GM23338 (cell line): ENCODE measurements at regions not wholly inside any gene's neighbourhood (a gene's known extent, or its start where the extent isn't known, plus 50 kb on each side); places are given as distances from the start of the nearest gene placed in this dataset.

Source experiments
- ATAC-seq: fragments of 200-7000 bp; cut with Tn5 transposase; 3 replicates; pipeline ENCODE4 v1.9.1; 2020
- DNase-seq: peaks from one replicate; pipeline ENCODE4 v3.0.0-alpha.2; 2015; ENCODE audit warnings: low spot score
- H2AFZ ChIP-seq: fragments of 200-600 bp; sonication (generic); 2 replicates; pipeline ENCODE4 v1.8.0; 2016; ENCODE audit warnings: antibody characterized with exemption, mild to moderate bottlenecking, moderate library complexity
- H3F3A ChIP-seq: fragments of 200-600 bp; sonication (generic); replicated peaks from 2 replicates; pipeline ENCODE4 v1.8.0; 2017; ENCODE audit warnings: antibody characterized with exemption, mixed run types, low read depth
- H3K27ac ChIP-seq: fragments of 200-600 bp; sonication (generic); 2 replicates; pipeline ENCODE4 v1.6.1; 2016; ENCODE audit warnings: low read depth
- H3K27me3 ChIP-seq: fragments of 200-600 bp; sonication (generic); 2 replicates; pipeline ENCODE4 v1.8.0; 2016; ENCODE audit warnings: mild to moderate bottlenecking, mixed run types, moderate library complexity; ENCODE audit not compliant: insufficient read depth
- H3K36me3 ChIP-seq: fragments of 200-600 bp; sonication (generic); 2 replicates; pipeline ENCODE4 v1.8.0; 2016; ENCODE audit warnings: mild to moderate bottlenecking; ENCODE audit not compliant: insufficient read depth
- H3K4me1 ChIP-seq: fragments of 200-600 bp; sonication (generic); 2 replicates; pipeline ENCODE4 v1.8.0; 2016; ENCODE audit warnings: mild to moderate bottlenecking, moderate library complexity; ENCODE audit not compliant: insufficient read depth
- H3K4me2 ChIP-seq: fragments of 200-600 bp; sonication (generic); 2 replicates; pipeline ENCODE4 v1.7.1; 2017; ENCODE audit warnings: mixed run types
- H3K4me3 ChIP-seq: fragments of 200-600 bp; sonication (generic); 2 replicates; pipeline ENCODE4 v1.6.1; 2016; ENCODE audit warnings: mixed run types
- H3K79me2 ChIP-seq: fragments of 200-600 bp; sonication (generic); replicated peaks from 2 replicates; pipeline ENCODE4 v1.8.0; 2017; ENCODE audit warnings: mild to moderate bottlenecking; ENCODE audit not compliant: insufficient read depth
- H3K9me2 ChIP-seq: fragments of 200-600 bp; sonication (generic); 2 replicates; pipeline ENCODE4 v1.8.0; 2017; ENCODE audit not compliant: insufficient read depth
- H4K20me1 ChIP-seq: fragments of 200-600 bp; sonication (generic); replicated peaks from 2 replicates; pipeline ENCODE4 v1.8.0; 2017; ENCODE audit warnings: mild to moderate bottlenecking; ENCODE audit not compliant: insufficient read depth
- H3K27ac Mint-ChIP-seq: 2 replicates; pipeline ENCODE4 v1.8.0; 2020; ENCODE audit warnings: inconsistent platforms, mild to moderate bottlenecking, moderate library complexity, mixed read lengths
- H3K27me3 Mint-ChIP-seq: 3 replicates; pipeline ENCODE4 v1.8.0; 2022; ENCODE audit warnings: low read depth, mild to moderate bottlenecking, moderate library complexity, mixed read lengths, inconsistent platforms; ENCODE audit not compliant: insufficient read depth, poor library complexity
- H3K36me3 Mint-ChIP-seq: 3 replicates; pipeline ENCODE4 v1.8.0; 2021; ENCODE audit warnings: low read depth, mild to moderate bottlenecking, inconsistent platforms, moderate library complexity, mixed read lengths
- H3K4me1 Mint-ChIP-seq: 3 replicates; pipeline ENCODE4 v1.8.0; 2020; ENCODE audit warnings: mild to moderate bottlenecking, inconsistent platforms, mixed read lengths
- H3K4me3 Mint-ChIP-seq: 3 replicates; pipeline ENCODE4 v1.8.0; 2021; ENCODE audit warnings: moderate library complexity, mild to moderate bottlenecking, inconsistent platforms, mixed read lengths
- H3K9me3 Mint-ChIP-seq: 3 replicates; pipeline ENCODE4 v1.8.0; 2020; ENCODE audit warnings: moderate library complexity, mild to moderate bottlenecking, inconsistent platforms, mixed read lengths
- CREB1 ChIP-seq: fragments of 250-450 bp; sonication (Bioruptor Pico); IDR thresholded peaks from 2 replicates; pipeline ENCODE4 v1.5.0; 2020; ENCODE audit warnings: low read depth, mild to moderate bottlenecking, moderate library complexity
- EZH2 ChIP-seq: fragments of 200-600 bp; sonication (generic); IDR thresholded peaks from one replicate; pipeline ENCODE4 v1.8.0; 2017; ENCODE audit warnings: antibody characterized with exemption, mild to moderate bottlenecking, low read depth; ENCODE audit not compliant: unreplicated experiment
- EZH2phosphoT487 ChIP-seq: fragments of 200-600 bp; sonication (generic); IDR thresholded peaks from one replicate; pipeline ENCODE4 v1.8.1; 2018; ENCODE audit warnings: antibody characterized with exemption; ENCODE audit not compliant: unreplicated experiment
- JUNB ChIP-seq: IDR thresholded peaks from one replicate; pipeline ENCODE4 v1.6.1; 2016; ENCODE audit warnings: antibody characterized with exemption; ENCODE audit not compliant: unreplicated experiment
- NANOG ChIP-seq: IDR thresholded peaks from 2 replicates; pipeline ENCODE4 v1.6.1; 2016; ENCODE audit warnings: antibody characterized with exemption, borderline replicate concordance
- POLR2AphosphoS5 ChIP-seq: IDR thresholded peaks from 2 replicates; pipeline ENCODE4 v1.6.1; 2016; ENCODE audit warnings: antibody characterized with exemption, low read depth
- STAT1 ChIP-seq: IDR thresholded peaks from one replicate; pipeline ENCODE4 v1.6.1; 2016; ENCODE audit warnings: antibody characterized with exemption; ENCODE audit not compliant: unreplicated experiment
- ZNF114 ChIP-seq: fragments of 250-450 bp; sonication (Bioruptor Pico); IDR thresholded peaks from 2 replicates; pipeline ENCODE4 v1.5.0; 2020; ENCODE audit warnings: mild to moderate bottlenecking, moderate library complexity
- ZNF331 ChIP-seq: fragments of 250-450 bp; sonication (Bioruptor Pico); IDR thresholded peaks from 2 replicates; pipeline ENCODE4 v1.5.0; 2020; ENCODE audit warnings: low read depth, mild to moderate bottlenecking, moderate library complexity
- TF ChIP-seq, protein P1 (sequence below), 2 experiments: fragments of 200-600 bp in 1 of 2; sonication (generic) in 1 of 2; conservative IDR thresholded peaks; 2 replicates each; pipeline versions ENCODE4 v1.5.1 to v1.6.1; 2016 to 2017; ENCODE audit warnings: antibody characterized with exemption in 2 of 2, low read depth in 2 of 2, mild to moderate bottlenecking in 2 of 2, moderate library complexity in 1 of 2
- TF ChIP-seq, protein P2 (sequence below): IDR thresholded peaks from one replicate; pipeline ENCODE4 v1.6.1; 2018; ENCODE audit warnings: antibody characterized with exemption; ENCODE audit not compliant: unreplicated experiment
- TF ChIP-seq, protein P3 (sequence below): IDR thresholded peaks from 2 replicates; pipeline ENCODE4 v1.6.1; 2016; ENCODE audit warnings: antibody characterized with exemption
- TF ChIP-seq, protein P4 (sequence below): fragments of 250-450 bp; sonication (Bioruptor Pico); IDR thresholded peaks from 2 replicates; pipeline ENCODE4 v1.5.0; 2020; ENCODE audit warnings: mild to moderate bottlenecking, moderate library complexity

DNA sequence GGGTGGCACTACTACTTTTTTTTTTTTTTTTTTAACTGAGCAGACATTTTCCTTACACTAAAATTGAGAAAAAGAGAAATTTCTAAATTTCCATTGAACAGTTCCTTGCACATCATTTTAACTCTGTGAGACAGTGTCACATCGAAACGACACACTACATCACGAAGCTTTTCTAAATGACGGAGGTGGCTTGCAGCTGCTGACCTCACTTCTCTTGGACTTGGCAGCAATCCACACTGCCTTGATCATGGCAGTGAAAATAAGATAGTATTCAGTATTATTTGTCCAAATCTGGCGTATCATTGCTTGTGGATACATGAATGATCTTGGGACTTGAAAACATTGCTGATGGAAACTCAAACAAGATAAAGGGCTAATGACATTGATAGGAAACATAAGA, 80.3 kb upstream of the CYYR1 start:
- Mint-ChIP-seq H3K36me3 (no peaks in the 10 kb centered on the region), H3K27me3 (no peaks in the 10 kb centered on the region), H3K4me1 (no peaks in the 10 kb centered on the region), H3K4me3 (no peak overlapping the region), H3K9me3 (peaks cover 4% of the 10 kb centered on the region; the same call in 2 of the 3 replicates), H3K27ac (no peak overlapping the region)
- no peak overlapping the region for H3K4me2 ChIP-seq
- TF ChIP-seq CREB1 (CRISPR knock-in tag) (no peak), EZH2phosphoT487 (no peak), NANOG (no peak), ZNF331 (no peak), STAT1 (no peak), JUNB (no peak), POLR2AphosphoS5 (no peak), ZNF114 (CRISPR knock-in tag) (no peak), EZH2 (no peak)
- TF ChIP-seq, protein P1, sequence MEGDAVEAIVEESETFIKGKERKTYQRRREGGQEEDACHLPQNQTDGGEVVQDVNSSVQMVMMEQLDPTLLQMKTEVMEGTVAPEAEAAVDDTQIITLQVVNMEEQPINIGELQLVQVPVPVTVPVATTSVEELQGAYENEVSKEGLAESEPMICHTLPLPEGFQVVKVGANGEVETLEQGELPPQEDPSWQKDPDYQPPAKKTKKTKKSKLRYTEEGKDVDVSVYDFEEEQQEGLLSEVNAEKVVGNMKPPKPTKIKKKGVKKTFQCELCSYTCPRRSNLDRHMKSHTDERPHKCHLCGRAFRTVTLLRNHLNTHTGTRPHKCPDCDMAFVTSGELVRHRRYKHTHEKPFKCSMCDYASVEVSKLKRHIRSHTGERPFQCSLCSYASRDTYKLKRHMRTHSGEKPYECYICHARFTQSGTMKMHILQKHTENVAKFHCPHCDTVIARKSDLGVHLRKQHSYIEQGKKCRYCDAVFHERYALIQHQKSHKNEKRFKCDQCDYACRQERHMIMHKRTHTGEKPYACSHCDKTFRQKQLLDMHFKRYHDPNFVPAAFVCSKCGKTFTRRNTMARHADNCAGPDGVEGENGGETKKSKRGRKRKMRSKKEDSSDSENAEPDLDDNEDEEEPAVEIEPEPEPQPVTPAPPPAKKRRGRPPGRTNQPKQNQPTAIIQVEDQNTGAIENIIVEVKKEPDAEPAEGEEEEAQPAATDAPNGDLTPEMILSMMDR (conservative IDR thresholded peaks at IDR 0.05; ENCODE audit: low read depth in 2 of 2): no peak
- TF ChIP-seq, protein P2, sequence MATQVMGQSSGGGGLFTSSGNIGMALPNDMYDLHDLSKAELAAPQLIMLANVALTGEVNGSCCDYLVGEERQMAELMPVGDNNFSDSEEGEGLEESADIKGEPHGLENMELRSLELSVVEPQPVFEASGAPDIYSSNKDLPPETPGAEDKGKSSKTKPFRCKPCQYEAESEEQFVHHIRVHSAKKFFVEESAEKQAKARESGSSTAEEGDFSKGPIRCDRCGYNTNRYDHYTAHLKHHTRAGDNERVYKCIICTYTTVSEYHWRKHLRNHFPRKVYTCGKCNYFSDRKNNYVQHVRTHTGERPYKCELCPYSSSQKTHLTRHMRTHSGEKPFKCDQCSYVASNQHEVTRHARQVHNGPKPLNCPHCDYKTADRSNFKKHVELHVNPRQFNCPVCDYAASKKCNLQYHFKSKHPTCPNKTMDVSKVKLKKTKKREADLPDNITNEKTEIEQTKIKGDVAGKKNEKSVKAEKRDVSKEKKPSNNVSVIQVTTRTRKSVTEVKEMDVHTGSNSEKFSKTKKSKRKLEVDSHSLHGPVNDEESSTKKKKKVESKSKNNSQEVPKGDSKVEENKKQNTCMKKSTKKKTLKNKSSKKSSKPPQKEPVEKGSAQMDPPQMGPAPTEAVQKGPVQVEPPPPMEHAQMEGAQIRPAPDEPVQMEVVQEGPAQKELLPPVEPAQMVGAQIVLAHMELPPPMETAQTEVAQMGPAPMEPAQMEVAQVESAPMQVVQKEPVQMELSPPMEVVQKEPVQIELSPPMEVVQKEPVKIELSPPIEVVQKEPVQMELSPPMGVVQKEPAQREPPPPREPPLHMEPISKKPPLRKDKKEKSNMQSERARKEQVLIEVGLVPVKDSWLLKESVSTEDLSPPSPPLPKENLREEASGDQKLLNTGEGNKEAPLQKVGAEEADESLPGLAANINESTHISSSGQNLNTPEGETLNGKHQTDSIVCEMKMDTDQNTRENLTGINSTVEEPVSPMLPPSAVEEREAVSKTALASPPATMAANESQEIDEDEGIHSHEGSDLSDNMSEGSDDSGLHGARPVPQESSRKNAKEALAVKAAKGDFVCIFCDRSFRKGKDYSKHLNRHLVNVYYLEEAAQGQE: no peak
- TF ChIP-seq, protein P3, sequence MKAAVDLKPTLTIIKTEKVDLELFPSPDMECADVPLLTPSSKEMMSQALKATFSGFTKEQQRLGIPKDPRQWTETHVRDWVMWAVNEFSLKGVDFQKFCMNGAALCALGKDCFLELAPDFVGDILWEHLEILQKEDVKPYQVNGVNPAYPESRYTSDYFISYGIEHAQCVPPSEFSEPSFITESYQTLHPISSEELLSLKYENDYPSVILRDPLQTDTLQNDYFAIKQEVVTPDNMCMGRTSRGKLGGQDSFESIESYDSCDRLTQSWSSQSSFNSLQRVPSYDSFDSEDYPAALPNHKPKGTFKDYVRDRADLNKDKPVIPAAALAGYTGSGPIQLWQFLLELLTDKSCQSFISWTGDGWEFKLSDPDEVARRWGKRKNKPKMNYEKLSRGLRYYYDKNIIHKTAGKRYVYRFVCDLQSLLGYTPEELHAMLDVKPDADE: no peak
- TF ChIP-seq, protein P4, sequence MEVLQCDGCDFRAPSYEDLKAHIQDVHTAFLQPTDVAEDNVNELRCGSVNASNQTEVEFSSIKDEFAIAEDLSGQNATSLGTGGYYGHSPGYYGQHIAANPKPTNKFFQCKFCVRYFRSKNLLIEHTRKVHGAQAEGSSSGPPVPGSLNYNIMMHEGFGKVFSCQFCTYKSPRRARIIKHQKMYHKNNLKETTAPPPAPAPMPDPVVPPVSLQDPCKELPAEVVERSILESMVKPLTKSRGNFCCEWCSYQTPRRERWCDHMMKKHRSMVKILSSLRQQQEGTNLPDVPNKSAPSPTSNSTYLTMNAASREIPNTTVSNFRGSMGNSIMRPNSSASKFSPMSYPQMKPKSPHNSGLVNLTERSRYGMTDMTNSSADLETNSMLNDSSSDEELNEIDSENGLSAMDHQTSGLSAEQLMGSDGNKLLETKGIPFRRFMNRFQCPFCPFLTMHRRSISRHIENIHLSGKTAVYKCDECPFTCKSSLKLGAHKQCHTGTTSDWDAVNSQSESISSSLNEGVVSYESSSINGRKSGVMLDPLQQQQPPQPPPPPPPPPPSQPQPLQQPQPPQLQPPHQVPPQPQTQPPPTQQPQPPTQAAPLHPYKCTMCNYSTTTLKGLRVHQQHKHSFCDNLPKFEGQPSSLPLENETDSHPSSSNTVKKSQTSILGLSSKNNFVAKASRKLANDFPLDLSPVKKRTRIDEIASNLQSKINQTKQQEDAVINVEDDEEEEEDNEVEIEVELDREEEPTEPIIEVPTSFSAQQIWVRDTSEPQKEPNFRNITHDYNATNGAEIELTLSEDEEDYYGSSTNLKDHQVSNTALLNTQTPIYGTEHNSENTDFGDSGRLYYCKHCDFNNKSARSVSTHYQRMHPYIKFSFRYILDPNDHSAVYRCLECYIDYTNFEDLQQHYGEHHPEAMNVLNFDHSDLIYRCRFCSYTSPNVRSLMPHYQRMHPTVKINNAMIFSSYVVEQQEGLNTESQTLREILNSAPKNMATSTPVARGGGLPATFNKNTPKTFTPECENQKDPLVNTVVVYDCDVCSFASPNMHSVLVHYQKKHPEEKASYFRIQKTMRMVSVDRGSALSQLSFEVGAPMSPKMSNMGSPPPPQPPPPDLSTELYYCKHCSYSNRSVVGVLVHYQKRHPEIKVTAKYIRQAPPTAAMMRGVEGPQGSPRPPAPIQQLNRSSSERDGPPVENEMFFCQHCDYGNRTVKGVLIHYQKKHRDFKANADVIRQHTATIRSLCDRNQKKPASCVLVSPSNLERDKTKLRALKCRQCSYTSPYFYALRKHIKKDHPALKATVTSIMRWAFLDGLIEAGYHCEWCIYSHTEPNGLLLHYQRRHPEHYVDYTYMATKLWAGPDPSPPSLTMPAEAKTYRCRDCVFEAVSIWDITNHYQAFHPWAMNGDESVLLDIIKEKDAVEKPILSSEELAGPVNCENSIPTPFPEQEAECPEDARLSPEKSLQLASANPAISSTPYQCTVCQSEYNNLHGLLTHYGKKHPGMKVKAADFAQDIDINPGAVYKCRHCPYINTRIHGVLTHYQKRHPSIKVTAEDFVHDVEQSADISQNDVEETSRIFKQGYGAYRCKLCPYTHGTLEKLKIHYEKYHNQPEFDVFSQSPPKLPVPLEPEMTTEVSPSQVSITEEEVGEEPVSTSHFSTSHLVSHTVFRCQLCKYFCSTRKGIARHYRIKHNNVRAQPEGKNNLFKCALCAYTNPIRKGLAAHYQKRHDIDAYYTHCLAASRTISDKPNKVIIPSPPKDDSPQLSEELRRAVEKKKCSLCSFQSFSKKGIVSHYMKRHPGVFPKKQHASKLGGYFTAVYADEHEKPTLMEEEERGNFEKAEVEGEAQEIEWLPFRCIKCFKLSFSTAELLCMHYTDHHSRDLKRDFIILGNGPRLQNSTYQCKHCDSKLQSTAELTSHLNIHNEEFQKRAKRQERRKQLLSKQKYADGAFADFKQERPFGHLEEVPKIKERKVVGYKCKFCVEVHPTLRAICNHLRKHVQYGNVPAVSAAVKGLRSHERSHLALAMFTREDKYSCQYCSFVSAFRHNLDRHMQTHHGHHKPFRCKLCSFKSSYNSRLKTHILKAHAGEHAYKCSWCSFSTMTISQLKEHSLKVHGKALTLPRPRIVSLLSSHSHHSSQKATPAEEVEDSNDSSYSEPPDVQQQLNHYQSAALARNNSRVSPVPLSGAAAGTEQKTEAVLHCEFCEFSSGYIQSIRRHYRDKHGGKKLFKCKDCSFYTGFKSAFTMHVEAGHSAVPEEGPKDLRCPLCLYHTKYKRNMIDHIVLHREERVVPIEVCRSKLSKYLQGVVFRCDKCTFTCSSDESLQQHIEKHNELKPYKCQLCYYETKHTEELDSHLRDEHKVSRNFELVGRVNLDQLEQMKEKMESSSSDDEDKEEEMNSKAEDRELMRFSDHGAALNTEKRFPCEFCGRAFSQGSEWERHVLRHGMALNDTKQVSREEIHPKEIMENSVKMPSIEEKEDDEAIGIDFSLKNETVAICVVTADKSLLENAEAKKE (CRISPR knock-in tag): no peak
- H3K27ac ChIP-seq: no peak overlapping the region
- ATAC-seq (no peak), DNase-seq (no peak)
- H3K27me3 ChIP-seq: no peaks in the 10 kb centered on the region
- H3K4me3 ChIP-seq: no peak overlapping the region
- no peaks in the 10 kb centered on the region for H3F3A ChIP-seq
- no peaks in the 10 kb centered on the region for H3K4me1 ChIP-seq
- peaks cover 7% of the 10 kb centered on the region; the same call in 1 of the 2 replicates for H3K9me2 ChIP-seq
- H3K36me3 ChIP-seq: no peaks in the 10 kb centered on the region
- H2AFZ ChIP-seq: no peak overlapping the region
- H3K79me2 ChIP-seq: no peaks in the 10 kb centered on the region
- H4K20me1 ChIP-seq: no peaks in the 10 kb centered on the region
